ENCODE measurements at regions not wholly inside any gene's neighbourhood (a gene's known extent, or its start where the extent isn't known, plus 50 kb on each side); places are given as distances from the start of the nearest gene placed in this dataset.

DNA sequence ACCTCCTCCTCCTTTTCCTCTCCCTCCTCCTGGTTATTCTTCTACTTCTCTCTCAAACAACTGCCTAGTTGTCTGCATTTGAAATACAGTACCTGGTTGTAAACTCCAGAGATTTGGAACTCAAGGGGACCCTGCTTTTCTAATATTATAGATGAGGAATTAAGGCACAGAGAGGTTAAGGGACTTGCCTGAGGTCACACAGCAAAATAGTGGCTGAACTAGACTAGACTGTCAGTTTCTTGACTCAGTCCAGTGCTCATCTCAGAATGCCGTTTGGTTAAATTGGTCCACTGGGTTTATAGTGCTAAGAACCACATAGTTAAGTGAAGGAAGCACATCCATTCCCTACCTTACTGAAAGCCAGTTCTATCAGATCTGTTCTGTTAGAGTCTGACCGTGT, 105.9 kb upstream of the VASH1 start:
- WGBS, 5 donors = 60 to 74% (median 66%) methylated on average over 2 of the region's 2 CpGs
- no peak for DNase-seq
- Histone ChIP-seq H3K27ac (no peak overlapping the region), H3K9me3 (peaks cover 0 to 26% (median 19%) of the 10 kb centered on the region in 8 donors), H3K4me3 (no peak overlapping the region), H3K27me3 (replicated peaks in 1 of 7) (peaks cover 0 to 7% (median 0%) of the 10 kb centered on the region in 7 donors), H3K36me3 (no peaks in the 10 kb centered on the region), H3K4me1 (no peaks in the 10 kb centered on the region)
- TF ChIP-seq, protein P1, sequence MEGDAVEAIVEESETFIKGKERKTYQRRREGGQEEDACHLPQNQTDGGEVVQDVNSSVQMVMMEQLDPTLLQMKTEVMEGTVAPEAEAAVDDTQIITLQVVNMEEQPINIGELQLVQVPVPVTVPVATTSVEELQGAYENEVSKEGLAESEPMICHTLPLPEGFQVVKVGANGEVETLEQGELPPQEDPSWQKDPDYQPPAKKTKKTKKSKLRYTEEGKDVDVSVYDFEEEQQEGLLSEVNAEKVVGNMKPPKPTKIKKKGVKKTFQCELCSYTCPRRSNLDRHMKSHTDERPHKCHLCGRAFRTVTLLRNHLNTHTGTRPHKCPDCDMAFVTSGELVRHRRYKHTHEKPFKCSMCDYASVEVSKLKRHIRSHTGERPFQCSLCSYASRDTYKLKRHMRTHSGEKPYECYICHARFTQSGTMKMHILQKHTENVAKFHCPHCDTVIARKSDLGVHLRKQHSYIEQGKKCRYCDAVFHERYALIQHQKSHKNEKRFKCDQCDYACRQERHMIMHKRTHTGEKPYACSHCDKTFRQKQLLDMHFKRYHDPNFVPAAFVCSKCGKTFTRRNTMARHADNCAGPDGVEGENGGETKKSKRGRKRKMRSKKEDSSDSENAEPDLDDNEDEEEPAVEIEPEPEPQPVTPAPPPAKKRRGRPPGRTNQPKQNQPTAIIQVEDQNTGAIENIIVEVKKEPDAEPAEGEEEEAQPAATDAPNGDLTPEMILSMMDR (IDR thresholded peaks at IDR 0.05 in 8 of 11, conservative IDR thresholded peaks at IDR 0.05 in 3 of 11) = no peak
- TF ChIP-seq POLR2AphosphoS5 (IDR thresholded peaks at IDR 0.05) (no peak), POLR2A (IDR thresholded peaks at IDR 0.05) (no peak)
- intact Hi-C loops (cut with DNase I; ENCODE audit: low total_unique reads) = no loop called here

DNA sequence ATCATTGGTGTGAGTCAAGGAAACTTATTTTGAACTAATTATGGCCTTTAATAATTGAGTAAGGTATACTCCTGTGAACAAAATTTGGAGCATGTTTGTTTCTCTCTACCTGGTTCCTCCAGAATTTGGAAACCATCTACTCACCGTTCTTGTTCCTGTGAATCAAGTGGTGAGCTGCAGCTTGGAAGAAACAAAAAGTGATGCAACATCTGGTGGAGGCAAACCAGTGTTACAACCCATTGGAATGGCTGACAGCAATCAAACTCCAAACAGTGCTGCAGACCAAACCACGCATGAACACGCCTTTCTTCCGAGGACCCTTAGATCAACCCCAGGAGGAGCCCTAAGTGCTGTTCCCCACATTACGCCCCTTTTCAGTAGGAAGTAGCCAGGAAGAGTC, 104.7 kb upstream of the VASH1 start:
- no peak for DNase-seq
- 87 to 98% (median 93%) methylated on average over 5 of the region's 5 CpGs for WGBS, 5 donors
- TF ChIP-seq, protein P1 (IDR thresholded peaks at IDR 0.05 in 8 of 11, conservative IDR thresholded peaks at IDR 0.05 in 3 of 11) = no peak
- TF ChIP-seq POLR2AphosphoS5 (IDR thresholded peaks at IDR 0.05) (no peak), POLR2A (IDR thresholded peaks at IDR 0.05) (no peak)
- H3K27ac ChIP-seq = no peak overlapping the region
- H3K4me3 ChIP-seq = no peak overlapping the region
- H3K9me3 ChIP-seq = peaks cover 0 to 26% (median 19%) of the 10 kb centered on the region in 8 donors
- intact Hi-C loops (cut with DNase I; ENCODE audit: low total_unique reads) = no loop called here
- no peaks in the 10 kb centered on the region for H3K4me1 ChIP-seq
- H3K36me3 ChIP-seq = no peaks in the 10 kb centered on the region
- H3K27me3 ChIP-seq (replicated peaks in 1 of 7) = peaks cover 0 to 13% (median 0%) of the 10 kb centered on the region in 7 donors

DNA sequence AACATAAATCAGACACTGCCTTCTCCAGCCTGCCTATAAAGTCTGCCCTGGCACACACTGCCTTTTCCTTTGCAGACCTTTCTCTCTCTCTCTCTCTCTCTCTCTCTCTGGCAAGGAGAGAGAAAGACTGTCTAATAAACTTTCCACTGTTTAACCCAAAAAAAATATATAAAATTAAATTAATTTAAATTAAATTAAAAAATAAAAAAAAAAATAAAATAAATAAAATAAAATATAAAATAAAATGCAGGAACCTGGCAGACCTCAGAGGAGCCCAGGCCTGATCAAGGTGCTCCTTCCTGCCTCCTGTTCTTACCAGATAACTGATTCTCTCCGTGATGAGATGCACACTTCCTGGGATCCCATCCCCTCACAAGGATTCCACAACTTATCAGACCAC, 103.9 kb upstream of the VASH1 start:
- H3K4me1 ChIP-seq = no peaks in the 10 kb centered on the region

DNA sequence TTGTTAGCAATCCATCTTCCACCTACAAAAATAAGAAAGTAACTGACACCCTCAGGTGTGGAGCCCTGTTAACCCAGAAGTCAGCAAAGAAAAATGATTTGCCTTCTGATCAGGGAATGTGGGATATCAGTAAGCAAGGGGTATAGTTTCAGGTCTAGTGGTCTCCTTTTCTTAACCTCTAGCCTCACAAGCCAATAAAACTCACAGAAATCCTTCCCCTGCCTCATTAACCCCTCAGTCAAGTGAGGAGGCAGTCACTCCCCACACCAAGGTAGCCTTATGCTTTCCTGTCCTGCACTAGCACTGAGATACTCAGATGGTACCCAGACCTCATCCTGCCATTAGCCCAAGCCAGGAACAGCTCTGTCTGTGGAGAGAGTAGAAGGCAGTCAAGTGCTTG, 103.4 kb upstream of the VASH1 start:
- no peak for TF ChIP-seq POLR2AphosphoS5 (IDR thresholded peaks at IDR 0.05)
- no peak for TF ChIP-seq POLR2A (IDR thresholded peaks at IDR 0.05)
- TF ChIP-seq, protein P1 (IDR thresholded peaks at IDR 0.05 in 8 of 11, conservative IDR thresholded peaks at IDR 0.05 in 3 of 11) = no peak
- Histone ChIP-seq H3K4me3 (no peak overlapping the region), H3K27me3 (replicated peaks in 1 of 7) (peaks cover 0 to 13% (median 0%) of the 10 kb centered on the region in 7 donors), H3K36me3 (no peaks in the 10 kb centered on the region), H3K27ac (no peak overlapping the region), H3K9me3 (peaks cover 0 to 26% (median 19%) of the 10 kb centered on the region in 8 donors), H3K4me1 (no peaks in the 10 kb centered on the region)
- no peak for DNase-seq
- intact Hi-C loops (cut with DNase I; ENCODE audit: low total_unique reads) = no loop called here

More for the DNA sequence above, 103.9 kb upstream of the VASH1 start:
- WGBS, 5 donors = 76 to 98% (median 96%) methylated on average over 1 of the region's 1 CpG
- no peak overlapping the region for H3K27ac ChIP-seq
- TF ChIP-seq POLR2AphosphoS5 (IDR thresholded peaks at IDR 0.05) (no peak), POLR2A (IDR thresholded peaks at IDR 0.05) (no peak)
- TF ChIP-seq, protein P1 (IDR thresholded peaks at IDR 0.05 in 8 of 11, conservative IDR thresholded peaks at IDR 0.05 in 3 of 11) = no peak
- peaks cover 0 to 13% (median 0%) of the 10 kb centered on the region in 7 donors for H3K27me3 ChIP-seq (replicated peaks in 1 of 7)
- H3K36me3 ChIP-seq = no peaks in the 10 kb centered on the region
- no peak overlapping the region for H3K4me3 ChIP-seq
- H3K9me3 ChIP-seq = peaks cover 0 to 26% (median 19%) of the 10 kb centered on the region in 8 donors
- no peak for DNase-seq
- intact Hi-C loops (cut with DNase I; ENCODE audit: low total_unique reads) = no loop called here
